Caco-2 (cell line): ENCODE measurements at regions not wholly inside any gene's neighbourhood (a gene's known extent, or its start where the extent isn't known, plus 50 kb on each side); places are given as distances from the start of the nearest gene placed in this dataset.

Source experiments
- BruUV-seq: library from RNA; stranded (reverse); fragments of 400-500 nt; replicated peaks from 2 replicates; lab custom pipeline; 2021; lab: Mats Ljungman, UMichigan
- CTCF ChIA-PET: fragments of 300-600 bp; sonication (Branson Sonifier 250); formaldehyde crosslinking; loops from one replicate; lab custom pipeline; 2022; ENCODE audit warnings: antibody characterized with exemption; lab: Charles Lee
- POLR2A ChIA-PET: fragments of 300-600 bp; sonication (Branson Sonifier 250); formaldehyde crosslinking; loops from one replicate; lab custom pipeline; 2022; ENCODE audit warnings: antibody characterized with exemption; lab: Charles Lee
- DNase-seq, 2 experiments: peaks; one replicate each; pipeline versions ENCODE4 v3.0.0 to v3.0.0-alpha.2; 2020 to 2022
- H3K27me3 ChIP-seq: replicated peaks from 2 replicates; pipeline ENCODE4 v1.6.0; 2011; ENCODE audit warnings: low read length; ENCODE audit not compliant: control insufficient read depth, insufficient read depth
- H3K36me3 ChIP-seq: 2 replicates; pipeline ENCODE4 v1.5.1; 2011; ENCODE audit warnings: low read length; ENCODE audit not compliant: control insufficient read depth, insufficient read depth
- H3K4me1 ChIP-seq: fragments of 250-450 bp; sonication (Bioruptor Pico); 2 replicates; pipeline ENCODE4 v1.5.1; 2020; ENCODE audit warnings: mild to moderate bottlenecking
- H3K4me3 ChIP-seq: 2 replicates; pipeline ENCODE4 v1.5.1; 2011; ENCODE audit warnings: low read depth, mild to moderate bottlenecking, control low read depth, low read length
- H3K9me3 ChIP-seq: fragments of 250-450 bp; sonication (Bioruptor Pico); 2 replicates; pipeline ENCODE4 v1.5.1; 2020; ENCODE audit warnings: mild to moderate bottlenecking, moderate library complexity
- H3K27ac Mint-ChIP-seq: one replicate; pipeline ENCODE4 v1.8.0; 2022; ENCODE audit warnings: mixed read lengths; ENCODE audit not compliant: unreplicated experiment
- H3K27me3 Mint-ChIP-seq: one replicate; pipeline ENCODE4 v1.8.0; 2022; ENCODE audit warnings: mixed read lengths; ENCODE audit not compliant: insufficient read depth, unreplicated experiment
- H3K36me3 Mint-ChIP-seq: one replicate; pipeline ENCODE4 v1.8.0; 2022; ENCODE audit warnings: mild to moderate bottlenecking, mixed read lengths; ENCODE audit not compliant: insufficient read depth, unreplicated experiment
- H3K4me1 Mint-ChIP-seq: one replicate; pipeline ENCODE4 v1.8.0; 2022; ENCODE audit warnings: low read depth, mixed read lengths; ENCODE audit not compliant: unreplicated experiment
- H3K4me3 Mint-ChIP-seq: one replicate; pipeline ENCODE4 v1.8.0; 2022; ENCODE audit warnings: mild to moderate bottlenecking, moderate library complexity, mixed read lengths; ENCODE audit not compliant: unreplicated experiment
- H3K9me3 Mint-ChIP-seq: one replicate; pipeline ENCODE4 v1.8.0; 2022; ENCODE audit warnings: mixed read lengths; ENCODE audit not compliant: unreplicated experiment
- CTCF ChIP-seq, 2 experiments: fragments of 200-600 bp in 1 of 2; IDR thresholded peaks; 1 replicate in 1 of 2; 2 replicates in 1 of 2; pipeline versions ENCODE4 v1.5.1 to v1.8.0; 2011 to 2022; ENCODE audit warnings: antibody characterized with exemption in 1 of 2, control low read depth in 1 of 2, inconsistent platforms in 1 of 2, low read depth in 1 of 2, low read length in 1 of 2, mild to moderate bottlenecking in 1 of 2, moderate library complexity in 1 of 2; ENCODE audit not compliant: insufficient read depth in 1 of 2, severe bottlenecking in 1 of 2, unreplicated experiment in 1 of 2
- intact Hi-C: fragments of 100-400 bp; cut with micrococcal nuclease; formaldehyde crosslinking; loops from one replicate; pipeline ENCODE4 v1.10.0; 2022; ENCODE audit not compliant: unreplicated experiment

DNA sequence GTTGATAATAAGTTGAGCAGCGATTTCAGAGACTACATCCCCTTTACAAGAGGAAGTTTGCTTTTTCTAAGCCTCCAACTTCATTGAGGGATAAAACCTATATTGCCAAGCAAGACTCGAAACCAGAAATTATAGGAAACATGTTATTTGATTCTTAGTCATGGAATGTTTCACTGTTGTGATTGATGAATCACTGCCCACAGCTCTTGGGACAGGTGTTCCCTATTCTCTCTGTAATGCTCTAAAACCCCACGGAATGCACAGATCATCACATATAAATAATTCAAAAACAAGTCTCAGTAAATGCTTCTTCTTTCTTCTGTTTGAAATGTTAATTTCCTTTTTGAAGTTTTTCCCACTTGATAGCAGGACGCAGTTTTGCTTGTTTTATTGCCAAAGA is 809.5 kb upstream of the GOT2 start:
- peaks cover 9% of the 10 kb centered on the region for H3K27me3 Mint-ChIP-seq
- no peaks in the 10 kb centered on the region for H3K36me3 Mint-ChIP-seq
- no peak overlapping the region for H3K27ac Mint-ChIP-seq
- Histone ChIP-seq H3K27me3 (no peaks in the 10 kb centered on the region), H3K9me3 (no peaks in the 10 kb centered on the region), H3K4me3 (no peak overlapping the region), H3K36me3 (no peaks in the 10 kb centered on the region), H3K4me1 (no peaks in the 10 kb centered on the region)
- TF ChIP-seq CTCF (IDR thresholded peaks at IDR 0.05; ENCODE audit: insufficient read depth in 1 of 2, low read depth in 1 of 2, low read length in 1 of 2, severe bottlenecking in 1 of 2, unreplicated experiment in 1 of 2) = no peak
- no peaks in the 10 kb centered on the region for H3K9me3 Mint-ChIP-seq
- no peaks in the 10 kb centered on the region for H3K4me1 Mint-ChIP-seq
- H3K4me3 Mint-ChIP-seq = no peak overlapping the region
- CTCF ChIA-PET = no interaction called here
- no TSS peak for BruUV-seq
- POLR2A ChIA-PET = no interaction called here
- intact Hi-C loops = no loop called here
- DNase-seq = no peak

- no TSS peak for BruUV-seq
- no peak overlapping the region for H3K27ac Mint-ChIP-seq
These were observed 806.5 kb upstream of the GOT2 start for GRCh38 chr16:59540621-59541020.

GRCh38 chr16:59535298-59535697 is 801.2 kb upstream of the GOT2 start:
- H3K9me3 Mint-ChIP-seq = peaks cover 11% of the 10 kb centered on the region

More at GRCh38 chr16:59540621-59541020, 806.5 kb upstream of the GOT2 start:
- H3K4me1 ChIP-seq = no peaks in the 10 kb centered on the region
- POLR2A ChIA-PET = no interaction called here
- H3K9me3 ChIP-seq = no peaks in the 10 kb centered on the region
- TF ChIP-seq CTCF (IDR thresholded peaks at IDR 0.05; ENCODE audit: insufficient read depth in 1 of 2, low read depth in 1 of 2, low read length in 1 of 2, severe bottlenecking in 1 of 2, unreplicated experiment in 1 of 2) = no peak
- H3K36me3 ChIP-seq = no peaks in the 10 kb centered on the region
- H3K4me3 Mint-ChIP-seq = no peak overlapping the region
- intact Hi-C loops = no loop called here
- no peaks in the 10 kb centered on the region for H3K4me1 Mint-ChIP-seq
- CTCF ChIA-PET = no interaction called here
- H3K27me3 ChIP-seq = no peaks in the 10 kb centered on the region
- no peak for DNase-seq
- H3K9me3 Mint-ChIP-seq = no peaks in the 10 kb centered on the region
- H3K27me3 Mint-ChIP-seq = peaks cover 6% of the 10 kb centered on the region
- no peaks in the 10 kb centered on the region for H3K36me3 Mint-ChIP-seq
- no peak overlapping the region for H3K4me3 ChIP-seq

More at GRCh38 chr16:59535298-59535697, 801.2 kb upstream of the GOT2 start:
- no peaks in the 10 kb centered on the region for H3K4me1 Mint-ChIP-seq
- ChIA-PET POLR2A (interaction anchor here (0.6 kb wide), 1 partner anchor 113 kb away, joined by 5 read pairs; no protein-coding TSS in a partner anchor), CTCF (no interaction called here)
- H3K27ac Mint-ChIP-seq = no peak overlapping the region
- H3K36me3 Mint-ChIP-seq = no peaks in the 10 kb centered on the region
- H3K27me3 Mint-ChIP-seq = peaks cover 3% of the 10 kb centered on the region
- no TSS peak for BruUV-seq
- H3K4me3 ChIP-seq = no peak overlapping the region
- no peaks in the 10 kb centered on the region for H3K9me3 ChIP-seq
- no peaks in the 10 kb centered on the region for H3K36me3 ChIP-seq
- intact Hi-C loops = no loop called here
- DNase-seq = no peak
- TF ChIP-seq CTCF (IDR thresholded peaks at IDR 0.05; ENCODE audit: insufficient read depth in 1 of 2, low read depth in 1 of 2, low read length in 1 of 2, severe bottlenecking in 1 of 2, unreplicated experiment in 1 of 2) = no peak
- no peak overlapping the region for H3K4me3 Mint-ChIP-seq
- H3K4me1 ChIP-seq = no peaks in the 10 kb centered on the region
- no peaks in the 10 kb centered on the region for H3K27me3 ChIP-seq
